ENCODE measurements at regions not wholly inside any gene's neighbourhood (a gene's known extent, or its start where the extent isn't known, plus 50 kb on each side); places are given as distances from the start of the nearest gene placed in this dataset.

DNA sequence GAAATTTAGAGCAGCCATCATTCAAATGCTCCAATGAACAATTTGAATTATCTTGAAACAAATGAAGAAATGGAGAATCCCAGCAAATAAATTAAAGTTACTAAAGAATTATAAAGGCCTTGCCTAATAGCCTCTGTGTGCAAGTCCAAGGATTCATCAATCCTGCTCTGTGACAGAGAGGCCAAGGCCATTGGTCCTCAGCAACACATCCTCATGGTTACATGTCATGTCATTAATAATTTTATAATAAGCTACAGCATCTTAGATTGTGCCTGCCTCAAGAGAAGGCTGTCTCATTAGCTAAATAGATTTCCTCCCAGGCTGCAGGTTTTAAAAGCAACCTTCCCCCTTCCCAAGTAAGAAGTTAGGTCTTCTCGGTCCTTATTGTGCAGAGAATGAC is 611.6 kb downstream of the FBXO15 start:
- no peak for TF ChIP-seq POLR2A (IDR thresholded peaks at IDR 0.05)
- no peak for TF ChIP-seq CTCF (IDR thresholded peaks at IDR 0.05)
- no peak for TF ChIP-seq POLR2AphosphoS5 (IDR thresholded peaks at IDR 0.05)
- no peak for TF ChIP-seq EP300 (IDR thresholded peaks at IDR 0.05)

All from gastroesophageal sphincter (tissue), 3 donors.